ENCODE measurements at regions not wholly inside any gene's neighbourhood (a gene's known extent, or its start where the extent isn't known, plus 50 kb on each side); places are given as distances from the start of the nearest gene placed in this dataset.
"Not testable (repeated sequence)": the region's sequence is repeated elsewhere in the genome, so short reads cannot be mapped to it uniquely, and the experiment has no call there.

DNA sequence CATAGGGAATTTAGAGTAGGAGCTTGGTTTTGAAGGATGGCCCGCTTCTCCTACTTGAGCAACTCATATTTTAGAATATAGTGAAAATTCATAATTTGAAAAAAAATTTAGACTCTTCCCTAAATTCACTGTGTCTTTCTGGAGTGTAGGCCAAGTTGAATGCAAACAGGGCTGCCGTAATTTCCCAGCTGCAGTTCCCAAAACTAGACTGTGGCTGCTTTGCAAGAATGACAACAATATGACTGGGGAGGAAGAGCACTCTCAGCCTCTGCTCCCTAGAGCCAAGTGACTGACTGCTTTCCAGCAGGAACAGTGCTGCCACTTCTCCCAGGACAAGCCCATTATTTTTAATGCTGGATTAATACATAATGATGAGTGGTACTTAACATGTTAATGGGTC, 209.0 kb downstream of the RHOU start:
- no peaks in the 10 kb centered on the region for H3K36me3 ChIP-seq
- DNase-seq: no peak
- H3K27me3 ChIP-seq: no peaks in the 10 kb centered on the region
- no peaks in the 10 kb centered on the region for H3K9me3 ChIP-seq
- TF ChIP-seq EP300 (IDR thresholded peaks at IDR 0.05) (no peak), POLR2A (IDR thresholded peaks at IDR 0.05) (no peak), POLR2AphosphoS5 (IDR thresholded peaks at IDR 0.05) (no peak)
- TF ChIP-seq, protein P1, sequence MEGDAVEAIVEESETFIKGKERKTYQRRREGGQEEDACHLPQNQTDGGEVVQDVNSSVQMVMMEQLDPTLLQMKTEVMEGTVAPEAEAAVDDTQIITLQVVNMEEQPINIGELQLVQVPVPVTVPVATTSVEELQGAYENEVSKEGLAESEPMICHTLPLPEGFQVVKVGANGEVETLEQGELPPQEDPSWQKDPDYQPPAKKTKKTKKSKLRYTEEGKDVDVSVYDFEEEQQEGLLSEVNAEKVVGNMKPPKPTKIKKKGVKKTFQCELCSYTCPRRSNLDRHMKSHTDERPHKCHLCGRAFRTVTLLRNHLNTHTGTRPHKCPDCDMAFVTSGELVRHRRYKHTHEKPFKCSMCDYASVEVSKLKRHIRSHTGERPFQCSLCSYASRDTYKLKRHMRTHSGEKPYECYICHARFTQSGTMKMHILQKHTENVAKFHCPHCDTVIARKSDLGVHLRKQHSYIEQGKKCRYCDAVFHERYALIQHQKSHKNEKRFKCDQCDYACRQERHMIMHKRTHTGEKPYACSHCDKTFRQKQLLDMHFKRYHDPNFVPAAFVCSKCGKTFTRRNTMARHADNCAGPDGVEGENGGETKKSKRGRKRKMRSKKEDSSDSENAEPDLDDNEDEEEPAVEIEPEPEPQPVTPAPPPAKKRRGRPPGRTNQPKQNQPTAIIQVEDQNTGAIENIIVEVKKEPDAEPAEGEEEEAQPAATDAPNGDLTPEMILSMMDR (IDR thresholded peaks at IDR 0.05): no peak
- WGBS, 2 donors: 77 to 84% methylated on average over 2 of the region's 2 CpGs
- H3K27ac ChIP-seq: no peak overlapping the region
- H3K4me3 ChIP-seq: no peak overlapping the region
- peak in 1 of 2 donors; percentile 38 for ATAC-seq (ENCODE audit: low FRiP score in 2 of 2)
- peaks cover 0 to 5% (median 4%) of the 10 kb centered on the region in 4 donors for H3K4me1 ChIP-seq

DNA sequence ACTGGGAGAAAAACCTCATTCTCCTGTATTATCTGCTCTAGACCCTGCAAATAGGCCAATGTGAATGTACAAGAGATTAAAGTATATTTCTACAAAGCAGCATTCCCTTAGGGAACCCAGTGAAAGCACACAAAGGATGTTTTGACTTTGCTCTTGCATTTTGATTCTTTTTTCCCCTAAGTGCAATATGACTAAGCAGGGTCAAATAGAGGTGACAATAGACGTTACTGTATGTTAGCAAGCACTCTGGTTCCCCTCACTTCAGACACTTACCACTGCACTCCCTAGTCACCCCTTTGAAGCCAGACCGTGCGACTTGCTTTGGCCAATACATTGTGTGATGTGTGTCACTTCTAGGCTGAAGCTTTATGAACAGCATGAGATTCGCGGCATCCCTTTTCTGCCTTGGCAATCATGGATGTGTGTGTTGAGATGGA, 209.7 kb downstream of the RHOU start:
- H3K27me3 ChIP-seq: no peaks in the 10 kb centered on the region
- no peak for TF ChIP-seq POLR2A (IDR thresholded peaks at IDR 0.05)
- TF ChIP-seq EP300 (IDR thresholded peaks at IDR 0.05): no peak
- TF ChIP-seq, protein P1 (IDR thresholded peaks at IDR 0.05): no peak
- TF ChIP-seq POLR2AphosphoS5 (IDR thresholded peaks at IDR 0.05): no peak
- H3K4me3 ChIP-seq: no peak overlapping the region
- H3K9me3 ChIP-seq: no peaks in the 10 kb centered on the region
- H3K4me1 ChIP-seq: peaks cover 2 to 5% (median 4%) of the 10 kb centered on the region in 4 donors
- H3K27ac ChIP-seq: no peak overlapping the region
- DNase-seq (no peak), ATAC-seq (ENCODE audit: low FRiP score in 2 of 2) (peak in 1 of 2 donors; percentile 56)
- 61 to 76% methylated on average over 5 of the region's 5 CpGs for WGBS, 2 donors
- no peaks in the 10 kb centered on the region for H3K36me3 ChIP-seq

DNA sequence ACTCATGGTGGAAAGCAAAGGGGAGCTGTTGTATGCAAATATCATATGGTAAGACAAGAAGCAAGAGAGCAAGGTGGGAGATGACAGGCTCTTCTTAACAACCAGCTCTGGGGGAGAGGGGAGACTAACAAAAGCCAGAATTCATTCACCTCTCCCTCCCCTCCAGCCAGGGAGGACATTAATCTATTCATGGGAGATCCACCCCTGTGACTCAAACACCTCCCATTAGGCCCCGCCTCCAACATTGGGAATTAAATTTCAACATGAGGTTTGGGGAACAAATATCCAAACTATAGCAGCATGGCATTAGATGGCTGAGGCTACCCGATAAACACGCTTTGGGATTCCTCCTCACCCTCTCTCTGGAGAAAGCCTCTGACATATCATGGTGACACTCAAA, 210.6 kb downstream of the RHOU start:
- WGBS, 2 donors: 97 to 100% methylated on average over 3 of the region's 3 CpGs
- DNase-seq (no peak), ATAC-seq (ENCODE audit: low FRiP score in 2 of 2) (no peak)
- no peaks in the 10 kb centered on the region for H3K9me3 ChIP-seq
- TF ChIP-seq, protein P1 (IDR thresholded peaks at IDR 0.05): no peak
- TF ChIP-seq POLR2AphosphoS5 (IDR thresholded peaks at IDR 0.05) (no peak), POLR2A (IDR thresholded peaks at IDR 0.05) (no peak), EP300 (IDR thresholded peaks at IDR 0.05) (no peak)
- no peak overlapping the region for H3K4me3 ChIP-seq
- H3K27me3 ChIP-seq: no peaks in the 10 kb centered on the region
- no peaks in the 10 kb centered on the region for H3K36me3 ChIP-seq
- H3K27ac ChIP-seq: no peak overlapping the region
- H3K4me1 ChIP-seq: peaks cover 0 to 10% (median 3%) of the 10 kb centered on the region in 4 donors

DNA sequence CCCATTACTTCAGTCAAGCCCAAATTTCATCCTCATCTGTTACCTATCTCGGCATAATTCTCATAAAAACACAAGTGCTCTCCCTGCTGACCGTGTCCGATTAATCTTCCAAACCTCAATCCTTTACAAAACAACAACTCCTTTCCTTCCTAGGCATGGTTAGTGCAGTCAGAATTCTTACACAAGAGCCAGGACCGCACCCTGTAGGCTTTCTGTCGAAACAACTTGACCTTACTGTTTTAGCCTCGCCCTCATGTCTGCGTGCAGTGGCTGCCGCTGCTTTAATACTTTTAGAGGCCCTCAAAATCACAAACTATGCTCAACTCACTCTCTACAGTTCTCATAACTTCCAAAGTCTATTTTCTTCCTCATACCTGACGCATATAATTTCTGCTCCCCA, 214.3 kb downstream of the RHOU start:
- not testable (repeated sequence) for ATAC-seq (ENCODE audit: low FRiP score in 2 of 2); H3K27me3 ChIP-seq; H3K4me3 ChIP-seq; H3K9me3 ChIP-seq; H3K36me3 ChIP-seq
- TF ChIP-seq POLR2A (IDR thresholded peaks at IDR 0.05) (peak in 1 of 4 donors; percentile 40), POLR2AphosphoS5 (IDR thresholded peaks at IDR 0.05) (peak in 1 of 2 donors; percentile 38)
- DNase-seq: peak in 1 of 2 donors; percentile 60
- peak overlapping the region; percentile 52 to 84 (median 68) for H3K27ac ChIP-seq
- 36 to 57% methylated on average over 9 of the region's 9 CpGs for WGBS, 2 donors
- peaks cover 0 to 10% (median 3%) of the 10 kb centered on the region in 4 donors for H3K4me1 ChIP-seq

DNA sequence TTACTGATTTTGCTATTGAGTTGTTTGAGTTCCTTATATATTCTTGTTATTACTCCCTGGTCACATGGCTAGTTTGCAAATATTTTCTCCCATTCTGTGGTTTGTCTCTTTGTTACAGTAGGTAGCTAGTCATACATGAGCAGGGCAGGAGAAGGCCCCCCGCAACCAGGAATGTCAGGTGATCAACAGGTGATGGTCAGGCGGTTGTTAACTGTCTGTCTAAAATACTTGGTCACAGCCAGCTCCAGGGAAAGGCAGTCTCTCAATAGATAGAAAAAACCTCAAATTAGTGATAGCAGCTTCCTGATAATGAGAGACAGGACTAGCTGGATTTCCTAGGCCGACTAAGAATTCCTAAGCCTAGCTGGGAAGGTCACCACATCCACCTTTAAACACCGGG, 217.9 kb downstream of the RHOU start:
- peaks cover 0 to 10% (median 2%) of the 10 kb centered on the region in 4 donors for H3K4me1 ChIP-seq
- 91 to 93% methylated on average over 4 of the region's 4 CpGs for WGBS, 2 donors
- no peaks in the 10 kb centered on the region for H3K9me3 ChIP-seq
- TF ChIP-seq EP300 (IDR thresholded peaks at IDR 0.05): no peak
- no peak for TF ChIP-seq POLR2A (IDR thresholded peaks at IDR 0.05)
- TF ChIP-seq, protein P1 (IDR thresholded peaks at IDR 0.05): no peak
- no peak for TF ChIP-seq POLR2AphosphoS5 (IDR thresholded peaks at IDR 0.05)
- DNase-seq (no peak), ATAC-seq (ENCODE audit: low FRiP score in 2 of 2) (no peak)
- no peak overlapping the region for H3K4me3 ChIP-seq
- H3K27me3 ChIP-seq: no peaks in the 10 kb centered on the region
- no peaks in the 10 kb centered on the region for H3K36me3 ChIP-seq
- H3K27ac ChIP-seq: no peak overlapping the region

DNA sequence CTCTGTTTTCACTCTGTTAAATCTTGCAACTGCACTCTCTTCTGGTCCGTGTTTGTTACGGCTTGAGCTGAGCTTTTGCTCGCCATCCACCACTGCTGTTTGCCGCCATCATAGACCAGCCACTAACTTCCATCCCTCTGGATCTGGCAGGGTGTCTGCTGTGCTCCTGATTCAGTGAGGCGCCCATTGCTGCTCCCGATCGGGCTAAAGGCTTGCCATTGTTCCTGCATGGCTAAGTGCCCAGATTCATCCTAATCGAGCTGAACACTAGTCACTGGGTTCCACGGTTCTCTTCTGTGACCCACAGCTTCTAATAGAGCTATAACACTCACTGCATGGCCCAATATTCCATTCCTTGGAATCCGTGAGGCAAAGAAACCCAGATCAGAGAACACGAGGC, 218.5 kb downstream of the RHOU start:
- DNase-seq; ATAC-seq (ENCODE audit: low FRiP score in 2 of 2); H3K4me3 ChIP-seq; H3K36me3 ChIP-seq; H3K27ac ChIP-seq; H3K9me3 ChIP-seq; H3K27me3 ChIP-seq: not testable (repeated sequence)
- 88 to 89% methylated on average over 11 of the region's 11 CpGs for WGBS, 2 donors
- H3K4me1 ChIP-seq: peaks cover 0 to 10% (median 2%) of the 10 kb centered on the region in 4 donors

Measured in upper lobe of left lung (tissue), 6 donors.